HUDEP-2 (cell line): ENCODE measurements at regions not wholly inside any gene's neighbourhood (a gene's known extent, or its start where the extent isn't known, plus 50 kb on each side); places are given as distances from the start of the nearest gene placed in this dataset.
"Not testable (repeated sequence)": the region's sequence is repeated elsewhere in the genome, so short reads cannot be mapped to it uniquely, and the experiment has no call there.

Experiments used
- DNase-seq, 76 experiments: peaks; one replicate each; lab custom pipeline; 2025; ENCODE audit not compliant: unreplicated experiment in 76 of 76; lab: John Stamatoyannopoulos, UW

DNA sequence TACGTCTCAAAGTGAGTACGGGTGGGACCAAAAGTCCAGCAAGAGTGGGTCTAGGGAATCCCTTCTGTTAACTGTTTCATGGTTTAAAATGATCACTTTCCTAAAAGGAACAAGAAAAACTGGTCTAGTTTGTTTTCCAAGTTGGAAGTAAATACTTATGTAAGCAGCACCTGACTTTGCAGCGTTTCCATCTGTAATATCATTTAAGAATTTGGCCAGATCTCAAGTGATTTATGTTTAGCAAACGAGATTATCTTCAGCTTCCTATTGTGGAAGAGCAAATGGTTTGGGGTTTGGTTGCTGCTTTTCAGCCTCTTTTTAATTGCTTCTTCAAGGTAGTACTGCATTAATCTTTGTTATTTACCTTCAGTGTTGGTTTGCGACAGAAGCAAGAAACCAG is 50.4 kb downstream of the FHIP1A start:
- DNase-seq, result no peak

DNA sequence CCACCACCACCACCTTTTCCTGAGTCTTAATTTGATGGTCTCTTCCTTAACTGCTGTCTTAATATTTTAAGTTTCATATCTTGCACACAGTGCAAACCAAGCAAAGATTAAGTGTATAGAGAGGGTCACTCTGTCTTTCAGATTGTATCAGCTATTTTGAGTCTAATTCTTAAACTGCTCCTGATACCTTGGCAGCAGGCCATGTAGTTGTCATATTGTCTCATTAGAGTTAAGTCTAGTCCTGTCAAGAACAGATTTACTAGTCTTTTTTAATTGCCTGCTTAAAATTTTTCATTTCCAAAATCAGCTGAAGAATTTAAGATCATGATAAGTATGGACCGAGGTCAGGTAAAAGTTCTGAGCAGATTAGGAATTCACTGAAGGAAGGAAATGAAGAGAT is 51.5 kb downstream of the FHIP1A start:
- no peak for DNase-seq

- DNase-seq, result no peak
Observed at GRCh38 chr4:151462554-151462953, 53.6 kb downstream of the FHIP1A start.

- DNase-seq, result no peak
Observed at GRCh38 chr4:151468715-151469696, 60.0 kb downstream of the FHIP1A start.

GRCh38 chr4:151469970-151470369 is 61.0 kb downstream of the FHIP1A start:
- DNase-seq, result no peak

- DNase-seq, result no peak
Observed at GRCh38 chr4:151471728-151472127, 62.8 kb downstream of the FHIP1A start.

DNA sequence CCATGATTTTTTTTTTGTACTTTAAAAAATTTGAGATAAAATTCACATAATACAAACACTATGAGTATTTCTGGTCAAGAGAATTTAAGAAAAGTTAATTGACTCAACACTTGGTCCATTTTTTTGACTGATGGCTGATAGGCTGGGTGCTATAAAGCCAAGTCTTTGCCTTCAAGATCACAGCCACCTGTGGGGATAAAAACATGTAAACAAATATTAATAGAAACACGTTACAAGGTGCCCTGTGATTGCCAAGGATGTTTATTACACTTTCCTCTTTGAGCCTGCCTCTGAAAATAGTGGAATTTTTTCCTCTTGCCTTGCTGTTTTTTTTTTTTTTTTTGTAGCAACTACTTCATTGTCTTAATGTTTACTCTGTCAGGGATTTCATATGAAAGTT is 63.3 kb downstream of the FHIP1A start:
- DNase-seq, result no peak

- DNase-seq, result no peak
Observed at GRCh38 chr4:151472711-151473110, 63.7 kb downstream of the FHIP1A start.

- no peak for DNase-seq
Observed at GRCh38 chr4:151473521-151474097, 64.6 kb downstream of the FHIP1A start.

DNA sequence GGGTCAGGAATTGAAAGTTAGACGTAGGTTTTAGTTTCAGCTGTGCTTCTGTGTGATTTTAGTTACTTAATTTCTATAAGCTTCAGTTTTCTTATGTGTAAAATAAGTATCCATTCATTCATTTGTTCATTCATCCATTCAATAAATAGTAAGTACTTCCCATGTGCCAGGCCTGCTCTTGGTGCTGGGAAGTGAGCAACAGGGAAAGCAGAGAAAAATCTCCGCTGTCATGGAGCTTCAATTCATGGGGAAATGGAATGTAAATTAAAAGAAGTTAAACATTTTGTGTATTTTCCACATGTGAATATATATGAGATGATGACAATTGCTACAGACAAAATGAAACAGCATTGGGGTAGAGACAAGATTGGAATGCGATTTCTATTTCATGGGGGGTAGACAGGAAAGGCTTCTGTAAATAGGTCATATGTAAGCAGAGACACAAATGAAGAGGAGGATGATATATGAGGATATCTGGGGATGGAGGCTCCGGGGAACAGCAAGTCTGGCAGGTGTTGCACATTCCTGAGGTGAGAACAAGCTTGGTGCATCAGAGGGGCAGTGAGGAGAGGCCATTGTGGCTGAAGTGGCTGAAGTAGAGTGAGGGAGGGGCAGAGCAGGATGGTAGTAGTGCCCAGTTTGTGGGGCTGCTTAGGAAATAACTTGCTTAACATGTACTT is 66.2 kb downstream of the FHIP1A start:
- no peak for DNase-seq

DNA sequence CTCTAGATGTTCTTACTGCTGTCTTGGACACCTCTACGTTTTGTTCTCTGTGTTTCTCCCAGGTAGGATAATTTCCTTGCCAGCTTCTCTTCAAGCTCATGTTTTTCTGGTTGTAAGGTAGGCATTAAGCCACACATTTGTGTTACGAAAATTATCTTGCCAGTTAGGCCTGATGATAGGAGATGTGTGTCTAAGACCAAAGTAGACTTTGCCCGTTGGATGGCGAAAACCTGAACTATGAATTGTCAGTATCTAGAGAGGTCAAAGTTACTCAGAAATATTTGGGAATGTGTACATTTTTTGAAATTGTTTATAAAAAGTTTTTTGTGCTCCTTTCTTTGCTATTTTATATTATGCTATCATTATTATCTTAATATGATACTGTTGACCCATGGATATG is 72.8 kb downstream of the FHIP1A start:
- no peak for DNase-seq

DNA sequence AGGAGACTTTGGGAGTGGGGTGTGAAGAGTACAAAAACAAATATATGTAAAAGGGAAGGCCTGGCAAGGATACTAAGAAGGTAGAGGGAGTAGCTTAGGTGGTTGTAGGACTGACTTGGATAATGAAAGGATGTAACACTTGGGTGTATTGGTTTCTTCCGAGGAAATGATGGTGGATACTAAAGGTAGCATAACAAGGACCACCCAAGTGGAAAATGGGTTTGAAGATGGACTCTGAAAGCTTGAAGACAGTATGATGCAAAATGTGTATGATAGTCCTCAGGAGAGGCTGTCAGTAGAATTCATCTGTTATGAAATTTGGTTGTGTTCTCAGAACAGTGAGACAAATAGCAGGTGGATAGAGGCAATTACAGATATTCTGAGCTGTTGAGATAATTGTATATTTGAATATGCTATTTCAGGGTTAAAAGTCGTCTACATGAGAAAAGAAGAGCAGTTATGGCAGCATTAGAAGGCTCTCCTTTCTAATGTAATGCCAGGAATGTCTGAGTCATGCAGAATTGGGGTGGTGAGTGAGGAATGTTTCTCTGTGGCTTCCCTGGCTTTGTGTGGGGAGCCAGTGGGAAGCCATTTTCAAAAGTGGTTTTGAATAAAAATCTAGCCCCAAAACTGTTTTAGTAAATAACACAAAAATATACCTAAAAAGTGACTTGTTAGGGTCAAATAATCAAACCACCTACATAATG is 75.6 kb downstream of the FHIP1A start:
- no peak for DNase-seq

DNA sequence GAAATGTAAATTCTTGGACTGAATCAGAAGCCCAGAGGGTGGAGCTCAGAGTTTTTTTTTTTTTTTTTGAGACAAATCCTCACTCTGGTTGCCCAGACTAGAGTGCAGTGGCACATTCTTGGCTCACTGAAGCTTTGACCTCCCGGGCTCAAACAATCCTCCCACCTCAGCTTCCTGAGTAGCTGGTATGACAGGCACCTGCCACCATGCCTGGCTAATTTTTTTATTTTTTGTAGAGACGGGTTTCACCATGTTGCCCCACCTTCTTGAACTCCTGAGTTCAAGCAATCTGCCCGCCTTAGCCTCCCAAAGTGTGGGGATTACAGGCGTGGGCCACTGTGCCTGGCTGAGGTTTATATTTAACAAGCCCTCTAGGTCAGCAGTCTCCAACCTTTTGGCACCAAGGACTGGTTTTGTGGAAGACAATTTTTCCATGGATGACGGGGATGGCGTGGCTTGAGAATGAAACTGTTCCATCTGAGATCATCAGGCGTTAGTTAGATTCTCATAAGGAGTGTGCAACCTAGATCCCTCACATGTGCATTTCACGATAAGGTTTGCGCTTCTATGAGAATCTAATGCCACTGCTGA is 76.7 kb downstream of the FHIP1A start:
- DNase-seq, result no peak

GRCh38 chr4:151486168-151486567 is 77.2 kb downstream of the FHIP1A start:
- no peak for DNase-seq

- DNase-seq, result no peak
Observed at GRCh38 chr4:151488968-151489367, 80.0 kb downstream of the FHIP1A start.

- DNase-seq, result no peak
Observed at GRCh38 chr4:151489462-151490203, 80.7 kb downstream of the FHIP1A start.

DNA sequence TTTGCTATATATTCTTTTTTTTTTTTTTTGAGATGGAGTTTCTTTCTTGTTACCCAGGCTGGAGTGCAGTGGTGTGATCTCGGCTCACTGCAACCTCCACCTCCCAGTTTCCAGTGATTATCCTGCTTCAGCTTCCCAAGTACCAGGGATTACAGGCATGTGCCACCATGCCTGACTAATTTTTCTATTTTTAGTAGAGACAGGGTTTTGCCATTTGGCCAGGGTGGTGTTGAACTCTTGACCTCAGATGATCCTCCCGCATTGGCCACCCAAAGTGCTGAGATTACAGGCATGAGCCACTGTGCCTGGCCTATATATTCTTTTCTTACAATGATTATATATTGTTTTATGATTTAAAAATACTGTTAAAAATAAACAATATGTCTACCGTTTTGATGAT is 86.6 kb downstream of the FHIP1A start:
- not testable (repeated sequence) for DNase-seq

DNA sequence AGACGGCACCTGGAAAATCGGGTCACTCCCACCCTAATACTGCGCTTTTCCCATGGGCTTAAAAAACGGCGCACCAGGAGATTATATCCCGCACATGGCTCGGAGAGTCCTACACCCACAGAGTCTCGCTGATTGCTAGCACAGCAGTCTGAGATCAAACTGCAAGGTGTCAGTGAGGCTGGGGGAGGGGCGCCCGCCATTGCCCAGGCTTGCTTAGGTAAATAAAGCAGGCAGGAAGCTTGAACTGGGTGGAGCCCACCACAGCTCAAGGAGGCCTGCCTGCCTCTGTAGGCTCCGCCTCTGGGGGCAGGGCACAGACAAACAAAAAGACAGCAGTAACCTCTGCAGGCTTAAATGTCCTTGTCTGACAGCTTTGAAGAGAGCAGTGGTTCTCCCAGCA is 102.6 kb downstream of the FHIP1A start:
- DNase-seq, result not testable (repeated sequence)

- DNase-seq, result no peak
Observed at GRCh38 chr4:151517896-151518295, 108.9 kb downstream of the FHIP1A start.

GRCh38 chr4:151518359-151518758 is 109.4 kb downstream of the FHIP1A start:
- no peak for DNase-seq
